DOHH2 (cell line): ENCODE measurements at regions not wholly inside any gene's neighbourhood (a gene's known extent, or its start where the extent isn't known, plus 50 kb on each side); places are given as distances from the start of the nearest gene placed in this dataset.

Experiments
- EZH2phosphoT487 ChIP-seq: fragments of 200-600 bp; sonication (generic); IDR thresholded peaks from 2 replicates; pipeline ENCODE4 v1.6.1; 2017; ENCODE audit warnings: borderline replicate concordance, mild to moderate bottlenecking, antibody characterized with exemption, low read length, moderate library complexity, mixed read lengths
- TF ChIP-seq, protein P1 (sequence below): fragments of 200-600 bp; sonication (generic); IDR thresholded peaks from one replicate; pipeline ENCODE4 v1.5.1; 2014; ENCODE audit warnings: antibody characterized with exemption, mild to moderate bottlenecking, low read depth, low read length; ENCODE audit not compliant: poor library complexity, severe bottlenecking

DNA sequence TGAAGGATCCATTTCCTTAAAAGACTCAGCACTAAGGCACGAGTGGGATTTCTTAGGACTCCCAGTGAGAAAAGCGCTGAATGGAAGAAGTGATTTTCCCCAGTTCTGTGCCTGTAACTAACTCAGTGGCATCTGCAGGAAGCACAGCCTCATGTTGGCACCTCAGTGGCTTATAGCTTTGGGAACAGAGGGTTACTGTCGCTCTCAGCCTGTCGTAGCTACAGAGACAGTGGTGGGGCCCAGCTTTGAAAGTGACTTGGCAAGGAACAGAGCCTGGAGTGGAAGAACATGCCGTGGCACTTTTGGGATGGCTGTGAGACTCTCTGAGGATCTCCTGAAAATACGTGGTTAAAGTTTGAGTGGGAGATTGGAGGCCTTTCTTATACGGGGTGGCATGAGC lies 242.4 kb upstream of the MYOCD start:
- TF ChIP-seq, protein P1, sequence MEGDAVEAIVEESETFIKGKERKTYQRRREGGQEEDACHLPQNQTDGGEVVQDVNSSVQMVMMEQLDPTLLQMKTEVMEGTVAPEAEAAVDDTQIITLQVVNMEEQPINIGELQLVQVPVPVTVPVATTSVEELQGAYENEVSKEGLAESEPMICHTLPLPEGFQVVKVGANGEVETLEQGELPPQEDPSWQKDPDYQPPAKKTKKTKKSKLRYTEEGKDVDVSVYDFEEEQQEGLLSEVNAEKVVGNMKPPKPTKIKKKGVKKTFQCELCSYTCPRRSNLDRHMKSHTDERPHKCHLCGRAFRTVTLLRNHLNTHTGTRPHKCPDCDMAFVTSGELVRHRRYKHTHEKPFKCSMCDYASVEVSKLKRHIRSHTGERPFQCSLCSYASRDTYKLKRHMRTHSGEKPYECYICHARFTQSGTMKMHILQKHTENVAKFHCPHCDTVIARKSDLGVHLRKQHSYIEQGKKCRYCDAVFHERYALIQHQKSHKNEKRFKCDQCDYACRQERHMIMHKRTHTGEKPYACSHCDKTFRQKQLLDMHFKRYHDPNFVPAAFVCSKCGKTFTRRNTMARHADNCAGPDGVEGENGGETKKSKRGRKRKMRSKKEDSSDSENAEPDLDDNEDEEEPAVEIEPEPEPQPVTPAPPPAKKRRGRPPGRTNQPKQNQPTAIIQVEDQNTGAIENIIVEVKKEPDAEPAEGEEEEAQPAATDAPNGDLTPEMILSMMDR, result no peak
- TF ChIP-seq EZH2phosphoT487, result no peak
